Spleen (tissue), 7 donors: ENCODE measurements at regions not wholly inside any gene's neighbourhood (a gene's known extent, or its start where the extent isn't known, plus 50 kb on each side); places are given as distances from the start of the nearest gene placed in this dataset.

ENCODE experiments used
- POLR2A ChIP-seq, 3 donors: fragments of 450-650 bp; IDR thresholded peaks; one replicate each; pipeline ENCODE4 v1.5.1; 2017; ENCODE audit warnings: antibody characterized with exemption in 3 of 3, mild to moderate bottlenecking in 1 of 3
- TF ChIP-seq, protein P1 (sequence below), 11 experiments: fragments of 200-600 bp in 7 of 11; fragments of 450-650 bp in 4 of 11; sonication (generic) in 4 of 11; IDR thresholded peaks in 8 of 11; conservative IDR thresholded peaks in 3 of 11; 1 replicate in 7 of 11; 2 replicates in 4 of 11; pipeline versions ENCODE4 v1.4.0 to v1.8.0; 2016 to 2021; ENCODE audit warnings: antibody characterized with exemption in 11 of 11, inconsistent platforms in 4 of 11, mild to moderate bottlenecking in 1 of 11
- donor health status: DM: no; HTN: no; CAD: no; lungs with moderate emphysema.
- donor health status: DM: no; HTN: no; CAD: no.
- donor health status: DM: no; HTN: no; CAD: no.

DNA sequence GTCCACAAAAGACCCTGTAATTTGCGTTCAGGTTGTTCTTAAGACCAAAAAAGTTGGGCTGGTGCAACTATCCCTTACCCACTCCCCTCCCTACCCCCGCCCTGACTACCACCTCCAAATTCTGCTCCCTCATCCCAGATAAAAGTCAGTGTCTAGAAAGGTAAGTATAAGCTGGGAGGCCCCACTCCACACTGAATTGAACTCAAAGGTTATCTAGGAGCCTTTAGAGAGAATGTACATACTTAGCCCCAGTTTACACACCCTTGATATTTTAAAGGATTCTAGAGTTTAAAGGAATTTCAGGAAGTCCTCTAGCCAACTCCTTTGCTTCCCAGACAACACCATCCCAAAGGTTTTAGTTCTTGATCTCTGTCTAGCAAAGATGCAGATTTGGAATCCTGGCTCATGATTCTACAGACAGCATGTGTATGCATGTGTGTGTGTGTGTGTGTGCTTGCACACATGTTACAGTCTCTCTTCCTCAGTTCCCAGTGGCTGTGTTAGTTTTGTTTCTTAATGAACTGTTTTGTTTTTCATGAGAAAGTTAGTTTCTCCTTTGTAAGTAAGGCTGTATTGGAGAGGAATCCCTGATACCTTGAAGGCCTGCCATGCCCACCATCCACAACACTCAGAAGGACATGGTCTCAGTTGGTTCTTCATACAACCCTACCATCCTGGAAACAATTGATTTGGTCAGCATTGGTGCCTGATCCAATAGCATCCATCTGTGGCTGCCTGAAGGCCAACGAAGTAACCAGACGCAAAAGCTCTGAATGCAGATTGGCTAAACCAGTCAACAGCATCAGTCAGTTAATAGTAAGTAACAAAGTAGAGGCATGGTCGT is 281.3 kb downstream of the SOX9 start:
- no peak for TF ChIP-seq POLR2A (IDR thresholded peaks at IDR 0.05)
- TF ChIP-seq, protein P1, sequence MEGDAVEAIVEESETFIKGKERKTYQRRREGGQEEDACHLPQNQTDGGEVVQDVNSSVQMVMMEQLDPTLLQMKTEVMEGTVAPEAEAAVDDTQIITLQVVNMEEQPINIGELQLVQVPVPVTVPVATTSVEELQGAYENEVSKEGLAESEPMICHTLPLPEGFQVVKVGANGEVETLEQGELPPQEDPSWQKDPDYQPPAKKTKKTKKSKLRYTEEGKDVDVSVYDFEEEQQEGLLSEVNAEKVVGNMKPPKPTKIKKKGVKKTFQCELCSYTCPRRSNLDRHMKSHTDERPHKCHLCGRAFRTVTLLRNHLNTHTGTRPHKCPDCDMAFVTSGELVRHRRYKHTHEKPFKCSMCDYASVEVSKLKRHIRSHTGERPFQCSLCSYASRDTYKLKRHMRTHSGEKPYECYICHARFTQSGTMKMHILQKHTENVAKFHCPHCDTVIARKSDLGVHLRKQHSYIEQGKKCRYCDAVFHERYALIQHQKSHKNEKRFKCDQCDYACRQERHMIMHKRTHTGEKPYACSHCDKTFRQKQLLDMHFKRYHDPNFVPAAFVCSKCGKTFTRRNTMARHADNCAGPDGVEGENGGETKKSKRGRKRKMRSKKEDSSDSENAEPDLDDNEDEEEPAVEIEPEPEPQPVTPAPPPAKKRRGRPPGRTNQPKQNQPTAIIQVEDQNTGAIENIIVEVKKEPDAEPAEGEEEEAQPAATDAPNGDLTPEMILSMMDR (IDR thresholded peaks at IDR 0.05 in 8 of 11, conservative IDR thresholded peaks at IDR 0.05 in 3 of 11), result no peak
